ENCODE measurements at regions not wholly inside any gene's neighbourhood (a gene's known extent, or its start where the extent isn't known, plus 50 kb on each side); places are given as distances from the start of the nearest gene placed in this dataset.
"Not testable (repeated sequence)": the region's sequence is repeated elsewhere in the genome, so short reads cannot be mapped to it uniquely, and the experiment has no call there.

DNA sequence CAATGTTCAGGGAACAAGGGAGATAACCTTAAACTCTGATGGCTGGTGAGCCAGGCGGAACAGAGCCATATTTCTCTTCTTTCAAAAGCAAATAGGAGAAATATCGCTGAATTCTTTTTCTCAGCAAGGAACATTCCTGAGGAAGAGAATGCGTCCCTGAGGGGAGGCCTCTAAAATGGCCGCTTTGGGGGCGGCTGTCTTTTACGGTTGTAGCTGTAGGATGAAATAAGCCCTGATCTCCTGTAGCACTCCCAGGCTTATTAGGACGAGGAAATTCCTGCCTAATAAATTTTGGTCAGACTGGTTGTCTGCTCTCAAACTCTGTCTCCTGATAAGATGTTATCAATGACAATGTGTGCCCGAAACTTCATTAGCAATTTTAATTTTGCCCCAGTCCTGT is 496.4 kb upstream of the MCTP2 start:
- TF ChIP-seq EP300 (IDR thresholded peaks at IDR 0.05; ENCODE audit: low read depth), result not testable (repeated sequence)
- TF ChIP-seq, protein P1, sequence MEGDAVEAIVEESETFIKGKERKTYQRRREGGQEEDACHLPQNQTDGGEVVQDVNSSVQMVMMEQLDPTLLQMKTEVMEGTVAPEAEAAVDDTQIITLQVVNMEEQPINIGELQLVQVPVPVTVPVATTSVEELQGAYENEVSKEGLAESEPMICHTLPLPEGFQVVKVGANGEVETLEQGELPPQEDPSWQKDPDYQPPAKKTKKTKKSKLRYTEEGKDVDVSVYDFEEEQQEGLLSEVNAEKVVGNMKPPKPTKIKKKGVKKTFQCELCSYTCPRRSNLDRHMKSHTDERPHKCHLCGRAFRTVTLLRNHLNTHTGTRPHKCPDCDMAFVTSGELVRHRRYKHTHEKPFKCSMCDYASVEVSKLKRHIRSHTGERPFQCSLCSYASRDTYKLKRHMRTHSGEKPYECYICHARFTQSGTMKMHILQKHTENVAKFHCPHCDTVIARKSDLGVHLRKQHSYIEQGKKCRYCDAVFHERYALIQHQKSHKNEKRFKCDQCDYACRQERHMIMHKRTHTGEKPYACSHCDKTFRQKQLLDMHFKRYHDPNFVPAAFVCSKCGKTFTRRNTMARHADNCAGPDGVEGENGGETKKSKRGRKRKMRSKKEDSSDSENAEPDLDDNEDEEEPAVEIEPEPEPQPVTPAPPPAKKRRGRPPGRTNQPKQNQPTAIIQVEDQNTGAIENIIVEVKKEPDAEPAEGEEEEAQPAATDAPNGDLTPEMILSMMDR (IDR thresholded peaks at IDR 0.05), result not testable (repeated sequence)
